HG03442 (cell line): ENCODE measurements at regions not wholly inside any gene's neighbourhood (a gene's known extent, or its start where the extent isn't known, plus 50 kb on each side); places are given as distances from the start of the nearest gene placed in this dataset.
"Not testable (repeated sequence)": the region's sequence is repeated elsewhere in the genome, so short reads cannot be mapped to it uniquely, and the experiment has no call there.

Source experiments
- ATAC-seq: cut with Tn5 transposase; IDR thresholded peaks from one replicate; pipeline ENCODE4 v1.9.1; 2021; ENCODE audit warnings: mild to moderate bottlenecking, moderate library complexity; ENCODE audit not compliant: unreplicated experiment

- ATAC-seq, result no peak
Measured at GRCh38 chrX:65331371-65331770, 203.2 kb downstream of the LAS1L start.

GRCh38 chrX:65300104-65300809, 234.3 kb downstream of the LAS1L start:
- ATAC-seq, result no peak

- not testable (repeated sequence) for ATAC-seq
Measured at GRCh38 chrX:65282905-65283304, 251.7 kb downstream of the LAS1L start.

- no peak for ATAC-seq
Measured at GRCh38 chrX:65273152-65273551, 261.4 kb downstream of the LAS1L start.

- ATAC-seq, result no peak
Measured at GRCh38 chrX:65266482-65266881, 268.1 kb downstream of the LAS1L start.

GRCh38 chrX:65253817-65254216, 277.6 kb upstream of the ZC4H2 start:
- no peak for ATAC-seq

GRCh38 chrX:65241059-65241721, 264.9 kb upstream of the ZC4H2 start:
- no peak for ATAC-seq

- ATAC-seq, result no peak
Measured at GRCh38 chrX:65203545-65203944, 227.3 kb upstream of the ZC4H2 start.

GRCh38 chrX:65196758-65197360, 220.6 kb upstream of the ZC4H2 start:
- no peak for ATAC-seq

- ATAC-seq, result no peak
Measured at GRCh38 chrX:65195621-65196020, 219.4 kb upstream of the ZC4H2 start.

GRCh38 chrX:65194547-65194946, 218.3 kb upstream of the ZC4H2 start:
- no peak for ATAC-seq

- not testable (repeated sequence) for ATAC-seq
Measured at GRCh38 chrX:65163325-65163724, 187.1 kb upstream of the ZC4H2 start.

- no peak for ATAC-seq
Measured at GRCh38 chrX:65148232-65148631, 172.0 kb upstream of the ZC4H2 start.

GRCh38 chrX:65136424-65136823, 160.2 kb upstream of the ZC4H2 start:
- ATAC-seq, result no peak

GRCh38 chrX:65127842-65128241, 151.6 kb upstream of the ZC4H2 start:
- no peak for ATAC-seq

- ATAC-seq, result no peak
Measured at GRCh38 chrX:65098851-65099250, 122.6 kb upstream of the ZC4H2 start.

GRCh38 chrX:65093658-65094057, 117.4 kb upstream of the ZC4H2 start:
- no peak for ATAC-seq

GRCh38 chrX:65073233-65073632, 97.0 kb upstream of the ZC4H2 start:
- no peak for ATAC-seq

- no peak for ATAC-seq
Measured at GRCh38 chrX:65072590-65072989, 96.3 kb upstream of the ZC4H2 start.

- not testable (repeated sequence) for ATAC-seq
Measured at GRCh38 chrX:65058626-65059025, 82.4 kb upstream of the ZC4H2 start.

- ATAC-seq, result no peak
Measured at GRCh38 chrX:65045001-65045400, 68.8 kb upstream of the ZC4H2 start.

GRCh38 chrX:65035446-65035770, 59.2 kb upstream of the ZC4H2 start:
- ATAC-seq, result peak; percentile 27
